Tongue (tissue), 1 donor: ENCODE measurements at regions not wholly inside any gene's neighbourhood (a gene's known extent, or its start where the extent isn't known, plus 50 kb on each side); places are given as distances from the start of the nearest gene placed in this dataset.
A peak's percentile ranks its signal among the peaks of the same experiment; 100 is the strongest.
"Not testable (repeated sequence)": the region's sequence is repeated elsewhere in the genome, so short reads cannot be mapped to it uniquely, and the experiment has no call there.

Source experiments
- DNase-seq: peaks from one replicate; pipeline ENCODE4 v3.0.0-alpha.2; 2015

DNA sequence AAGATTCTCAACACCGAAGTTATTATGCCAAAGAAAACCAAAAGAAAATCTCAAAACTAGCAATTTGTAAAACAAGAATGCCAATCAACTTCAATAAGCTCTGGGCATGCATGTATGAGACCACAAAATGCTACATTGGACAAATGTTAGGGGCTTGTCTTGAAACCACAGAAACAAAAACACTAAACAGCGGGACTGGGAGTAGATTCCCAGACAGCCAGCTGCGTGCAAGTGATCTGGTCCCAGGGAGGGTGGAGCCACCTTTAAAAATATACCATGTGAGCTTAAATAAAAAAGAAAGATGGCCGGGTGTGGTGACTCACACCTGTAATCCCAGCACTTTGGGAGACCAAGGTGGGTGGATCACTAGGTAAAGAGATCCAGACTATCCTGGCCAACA is 163.6 kb upstream of the PRICKLE2 start:
- no peak for DNase-seq

DNA sequence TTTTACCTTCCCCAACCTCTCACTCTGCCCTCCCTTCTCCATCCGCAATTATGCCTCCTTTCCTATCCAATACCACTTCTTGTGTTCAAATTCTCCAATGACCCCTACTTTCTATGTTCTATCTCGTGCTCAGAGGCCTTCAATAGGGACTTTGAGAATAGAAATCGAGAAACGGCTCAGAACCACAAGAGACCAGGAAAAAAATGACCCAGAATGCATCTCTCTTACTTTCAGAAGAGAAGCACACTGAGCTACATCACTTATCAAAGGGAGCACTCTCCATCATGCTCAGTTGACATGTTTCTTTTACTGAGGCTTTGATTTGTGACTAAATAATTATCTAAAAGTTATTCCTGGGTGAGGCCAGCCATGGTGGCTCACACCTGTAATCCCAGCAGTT is 162.4 kb upstream of the PRICKLE2 start:
- no peak for DNase-seq

DNA sequence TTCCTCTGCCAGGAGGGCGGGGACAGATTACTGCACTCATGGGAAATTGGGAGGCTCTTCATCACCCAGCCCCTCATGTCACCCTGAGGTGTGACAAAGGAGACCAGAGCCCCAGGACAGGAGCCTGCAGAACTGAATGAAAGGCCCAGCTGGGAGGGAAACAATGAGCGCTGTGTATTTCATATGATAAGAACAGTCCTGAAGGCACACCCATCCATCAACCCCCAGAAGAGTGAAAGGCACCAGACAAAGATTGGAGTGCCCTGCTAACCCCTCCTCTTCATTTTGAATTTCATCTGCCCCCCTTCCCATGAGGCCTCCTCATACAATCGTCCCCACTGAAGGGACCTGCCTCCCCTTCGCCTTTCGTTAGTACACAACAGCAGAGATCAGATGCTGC is 160.0 kb upstream of the PRICKLE2 start:
- no peak for DNase-seq

DNA sequence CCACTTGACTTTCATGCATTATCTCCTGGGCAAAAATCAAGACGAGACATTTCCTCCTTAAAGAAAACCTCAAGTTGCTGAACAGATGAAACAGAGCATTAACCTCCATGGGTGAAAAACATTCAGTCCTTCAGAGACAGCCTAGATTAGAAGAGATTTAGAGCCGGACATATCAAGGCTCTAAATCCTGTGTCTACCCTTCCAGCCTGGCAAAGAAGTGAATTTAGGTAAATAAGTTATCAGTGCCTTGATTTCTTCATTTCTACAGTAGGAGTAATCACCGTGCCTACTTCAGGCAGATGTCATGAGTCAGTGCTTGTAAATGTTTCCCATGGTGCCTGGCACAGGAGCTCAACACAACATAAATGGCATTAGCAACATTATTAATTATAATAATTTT is 159.3 kb upstream of the PRICKLE2 start:
- DNase-seq: no peak

DNA sequence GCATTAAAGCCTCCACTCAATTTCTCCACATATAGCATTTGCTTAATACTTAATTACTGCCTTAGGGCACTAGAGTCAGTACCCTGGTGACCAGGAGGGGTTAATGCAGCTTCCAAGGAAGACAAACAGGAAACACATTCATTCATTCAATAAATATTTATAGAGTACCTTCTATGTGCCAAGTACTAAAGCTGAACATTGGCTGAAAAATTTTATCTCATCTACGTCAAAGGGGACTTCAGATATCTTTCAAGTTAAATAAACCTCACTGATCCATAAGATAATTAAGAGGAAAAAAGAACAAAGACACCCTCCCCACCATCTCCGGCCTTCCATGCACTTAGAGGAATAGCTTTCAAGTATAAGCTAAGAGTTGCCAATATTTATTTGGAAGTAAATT is 156.9 kb upstream of the PRICKLE2 start:
- DNase-seq: no peak

DNA sequence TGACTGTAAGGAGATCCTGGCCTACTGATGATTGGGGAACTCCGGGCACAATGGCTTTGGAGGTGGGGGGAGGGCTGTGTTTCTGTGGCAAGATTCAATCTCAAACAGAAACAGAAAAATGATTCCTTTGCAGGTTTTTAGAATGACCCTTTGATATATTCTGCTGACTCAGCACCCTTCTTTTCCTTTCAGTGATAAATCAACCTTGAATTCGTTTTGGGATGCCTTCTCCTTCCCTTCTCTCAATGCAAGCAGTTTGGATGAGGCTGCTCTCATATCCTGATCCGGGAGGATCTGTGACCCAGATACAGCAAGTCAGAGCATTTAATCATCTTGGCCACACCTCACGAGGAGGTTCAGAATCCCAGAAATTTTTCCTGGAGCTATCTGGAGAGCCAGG is 156.1 kb upstream of the PRICKLE2 start:
- no peak for DNase-seq

DNA sequence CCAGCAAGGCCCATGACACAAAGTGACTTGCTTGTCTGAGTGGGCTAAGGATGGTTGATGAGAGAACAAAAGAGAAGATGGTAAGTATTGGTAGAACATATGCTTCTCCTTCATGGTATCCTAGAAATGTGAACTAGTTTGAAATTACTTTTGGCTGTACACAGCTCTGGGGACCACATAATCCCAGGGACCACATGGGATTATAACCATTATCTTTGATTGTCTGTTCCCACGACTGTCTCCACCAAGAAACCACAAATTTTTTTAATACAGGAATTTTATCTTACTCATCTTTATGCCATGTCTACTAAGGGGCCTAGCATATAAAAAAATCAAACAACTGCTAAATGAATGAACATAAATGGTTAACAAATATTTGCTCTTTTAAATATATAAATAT is 155.3 kb upstream of the PRICKLE2 start:
- no peak for DNase-seq

DNA sequence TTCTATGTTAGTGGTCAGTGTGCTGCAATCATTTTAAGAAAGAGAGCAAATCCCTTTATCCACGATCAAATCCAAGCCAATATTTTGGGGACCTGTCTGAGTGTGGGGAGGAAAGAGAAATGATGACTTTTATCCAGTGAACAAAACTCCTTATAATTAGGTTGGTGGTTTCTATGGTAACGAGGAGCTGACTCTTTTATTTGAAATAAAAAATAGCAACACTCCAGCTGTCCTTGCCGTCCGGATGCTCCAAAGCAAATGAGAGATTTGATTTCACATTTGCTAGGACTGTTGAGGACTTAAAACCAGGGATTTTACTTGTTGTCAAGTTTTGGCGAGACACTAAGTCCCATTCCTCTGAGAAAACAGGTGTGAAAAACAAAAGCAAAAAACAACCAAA is 154.0 kb upstream of the PRICKLE2 start:
- peak; percentile 58 for DNase-seq

DNA sequence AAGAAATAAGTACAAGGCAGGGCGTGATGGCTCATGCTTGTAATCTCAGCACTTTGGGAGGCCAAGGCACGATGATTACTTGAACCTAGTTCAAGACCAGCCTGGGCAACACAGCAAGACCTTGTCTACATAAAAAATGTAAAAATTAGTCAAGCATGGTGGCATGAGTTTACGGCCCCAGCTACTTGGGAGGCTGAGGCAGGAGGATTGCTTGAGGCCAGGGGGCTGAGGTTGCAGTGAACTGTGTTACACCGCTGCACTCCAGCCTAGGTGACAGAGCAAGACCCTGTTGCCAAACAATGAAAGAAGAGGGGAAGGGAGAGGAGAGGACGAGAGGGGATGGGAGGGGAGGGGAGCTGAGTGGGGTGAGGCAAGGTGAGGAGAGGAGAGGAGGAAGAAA is 152.7 kb upstream of the PRICKLE2 start:
- DNase-seq: no peak

DNA sequence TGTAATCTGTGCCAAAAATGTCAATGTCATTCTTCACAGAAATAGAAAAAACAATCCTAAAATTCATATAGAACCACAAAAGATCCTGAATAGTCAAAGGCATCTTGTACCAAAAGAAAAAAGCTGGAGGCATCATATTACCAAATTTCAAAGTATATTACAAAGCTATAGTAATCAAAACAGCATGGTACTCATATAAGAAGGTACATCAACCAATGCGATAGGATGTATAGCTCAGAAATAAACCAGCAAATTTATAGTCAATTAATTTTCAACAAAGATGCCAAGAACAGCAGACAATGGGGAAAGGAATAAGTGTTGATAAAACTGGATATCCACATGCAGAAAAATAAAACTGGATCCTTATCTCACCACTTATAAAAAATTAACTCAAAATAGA is 150.5 kb upstream of the PRICKLE2 start:
- no peak for DNase-seq

DNA sequence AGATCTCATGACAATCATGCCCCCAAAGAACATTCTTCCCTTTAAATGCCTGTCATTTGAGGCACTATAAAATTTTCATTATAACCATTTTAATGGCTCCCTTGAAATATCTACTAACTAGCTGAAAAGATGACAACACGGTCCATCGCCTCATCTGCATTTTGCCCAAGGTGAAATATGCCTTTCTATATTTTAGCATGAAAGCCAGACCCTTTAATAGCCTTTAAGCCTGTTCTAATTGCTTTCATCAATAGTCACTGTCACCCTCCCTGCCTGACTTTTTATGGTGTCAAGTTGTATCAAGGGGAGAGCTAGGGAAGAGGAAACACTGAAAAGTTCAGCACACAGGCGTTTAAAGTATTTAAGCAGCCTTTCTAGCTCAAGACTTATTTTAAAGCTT is 144.1 kb upstream of the PRICKLE2 start:
- DNase-seq: no peak

DNA sequence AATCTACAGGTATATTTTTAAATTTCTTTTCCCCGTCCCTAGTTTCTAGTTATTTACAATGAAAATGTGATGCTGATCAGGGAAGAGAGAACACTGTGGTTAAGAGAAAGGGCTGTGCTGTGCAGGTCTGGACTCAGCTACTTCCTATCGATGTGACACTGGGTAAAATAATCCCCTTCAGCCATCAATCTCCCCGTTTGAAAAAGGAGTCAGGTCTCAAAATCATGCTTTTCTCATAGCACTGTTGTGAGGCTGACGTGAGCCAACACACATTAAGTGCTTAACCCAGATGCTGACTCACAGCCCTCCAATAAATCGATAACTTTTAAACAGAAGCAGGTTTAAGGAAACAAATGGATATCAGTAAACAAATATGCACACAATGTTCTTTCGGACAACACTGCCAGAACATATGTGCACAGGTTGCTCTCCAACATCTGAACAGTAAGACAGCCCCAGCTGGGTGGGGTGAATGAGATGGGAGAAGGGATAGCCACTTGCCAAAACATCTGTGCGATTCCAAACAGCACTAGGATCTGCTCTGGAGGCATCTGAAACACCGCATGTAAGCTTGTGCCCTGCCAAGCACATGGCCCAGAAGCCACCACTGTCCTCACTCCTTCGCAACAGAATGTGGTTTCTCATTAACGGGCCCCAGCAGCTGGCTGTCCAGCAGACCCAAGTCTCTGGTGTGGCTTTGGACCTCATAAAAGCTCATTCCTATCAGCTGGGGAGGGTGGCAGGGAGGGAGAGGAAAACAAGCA is 143.2 kb upstream of the PRICKLE2 start:
- DNase-seq: peak; percentile 84

DNA sequence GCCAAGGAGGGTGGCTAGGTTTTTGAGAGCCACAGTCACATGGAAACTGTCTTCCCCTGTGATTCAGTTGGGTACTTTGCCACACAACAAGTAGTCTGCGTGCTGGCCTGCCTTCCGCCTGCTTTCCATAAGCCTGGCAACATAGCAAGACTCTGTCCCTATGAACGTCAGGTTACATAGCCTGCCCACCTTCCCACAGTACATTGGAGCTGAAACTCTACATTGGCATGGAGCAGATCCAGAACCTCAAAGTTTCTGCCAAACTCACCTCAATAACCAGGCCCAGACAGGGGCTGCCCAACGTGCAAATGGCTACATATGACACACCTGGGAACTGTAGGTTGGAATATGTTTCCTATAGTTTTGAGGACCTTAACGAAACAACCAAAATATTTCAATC is 140.6 kb upstream of the PRICKLE2 start:
- no peak for DNase-seq

DNA sequence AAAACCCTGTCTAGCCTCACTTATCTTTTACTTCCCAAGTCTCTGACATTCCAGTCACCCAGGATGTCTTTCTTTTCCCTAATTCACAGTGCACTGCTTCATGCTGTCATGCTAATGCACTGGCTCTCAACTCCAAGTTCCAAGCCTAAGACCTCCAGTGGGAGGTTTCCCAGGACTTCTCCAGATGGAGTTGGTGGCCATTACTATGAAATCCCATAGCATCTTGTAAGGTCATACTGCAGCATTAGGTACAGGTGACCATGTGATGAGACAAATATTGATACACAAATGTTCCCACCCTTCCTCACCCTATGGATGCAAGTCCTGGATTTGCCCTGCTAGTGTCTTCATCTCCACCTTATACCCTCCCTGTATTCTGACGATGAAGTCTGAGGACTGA is 138.6 kb upstream of the PRICKLE2 start:
- DNase-seq: no peak

DNA sequence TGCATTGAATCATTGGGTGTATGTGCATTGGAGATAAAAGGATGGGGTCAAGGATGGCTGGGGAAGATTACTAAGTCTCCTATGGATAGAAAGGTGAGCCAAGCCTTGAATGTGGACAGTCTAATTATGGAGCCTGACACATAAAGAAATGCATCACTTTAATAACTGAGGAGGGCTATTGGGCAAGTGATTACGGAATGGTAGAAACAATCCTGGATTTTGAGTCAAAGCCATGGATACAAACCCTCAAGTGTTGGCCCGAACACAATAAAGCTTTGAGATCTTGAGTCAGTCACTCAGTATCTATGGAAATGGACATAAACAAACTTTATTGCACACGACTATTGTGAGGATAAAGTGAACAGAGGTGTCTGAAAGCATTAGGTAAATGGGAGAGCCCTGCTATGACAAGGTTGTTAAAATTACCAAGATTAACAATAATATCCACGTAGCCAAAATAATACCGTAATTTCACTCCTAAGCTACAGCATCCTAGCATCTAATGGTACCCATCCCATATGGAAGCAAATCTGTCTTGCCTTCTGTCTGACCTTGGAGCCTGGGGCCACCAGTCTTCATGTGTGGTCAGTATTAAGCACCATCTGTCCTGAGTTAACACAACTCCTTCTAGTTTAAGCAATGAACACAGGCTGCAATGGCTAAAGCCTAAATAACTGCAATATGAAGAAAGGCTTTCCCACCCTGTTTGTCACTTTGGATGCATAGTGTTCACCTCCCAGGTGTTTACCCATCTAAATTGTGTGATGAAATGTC is 136.9 kb upstream of the PRICKLE2 start:
- no peak for DNase-seq

DNA sequence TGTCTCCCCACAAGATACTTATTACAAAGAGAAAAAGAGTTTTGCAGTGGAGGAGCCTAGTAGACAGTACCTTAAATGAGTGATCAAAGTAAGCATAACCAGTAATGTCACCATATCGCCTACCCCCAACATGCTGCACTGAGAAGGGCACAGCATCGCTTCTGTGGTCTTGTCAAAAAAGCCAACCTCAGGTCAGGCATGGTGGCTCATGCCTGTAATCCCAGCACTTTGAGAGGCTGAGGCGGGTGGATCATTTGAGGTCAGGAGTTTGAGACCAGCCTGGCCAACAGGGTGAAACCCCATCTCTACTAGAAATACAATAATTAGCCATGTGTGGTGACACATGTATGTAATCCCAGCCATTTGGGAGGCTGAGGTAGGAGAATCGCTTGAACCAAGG is 135.8 kb upstream of the PRICKLE2 start:
- not testable (repeated sequence) for DNase-seq

DNA sequence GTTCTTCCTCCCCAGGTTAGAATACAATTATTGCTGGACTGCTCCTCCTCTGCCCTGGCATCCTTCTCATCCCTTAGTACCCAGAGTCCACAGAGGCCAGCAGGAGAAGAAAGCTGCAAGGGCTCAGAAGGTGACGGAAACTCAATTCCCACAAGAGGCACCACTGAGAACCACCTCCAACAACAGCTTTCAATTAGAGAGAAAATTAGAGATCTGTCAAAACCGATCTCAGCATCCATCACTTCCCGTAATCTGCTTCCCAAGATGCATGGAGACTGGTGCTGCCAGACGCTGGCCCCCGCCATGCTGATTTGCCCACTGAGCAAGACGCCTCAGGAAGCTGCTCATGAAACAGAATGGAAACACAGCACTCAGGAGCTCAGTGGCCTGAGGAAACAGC is 135.0 kb upstream of the PRICKLE2 start:
- no peak for DNase-seq

DNA sequence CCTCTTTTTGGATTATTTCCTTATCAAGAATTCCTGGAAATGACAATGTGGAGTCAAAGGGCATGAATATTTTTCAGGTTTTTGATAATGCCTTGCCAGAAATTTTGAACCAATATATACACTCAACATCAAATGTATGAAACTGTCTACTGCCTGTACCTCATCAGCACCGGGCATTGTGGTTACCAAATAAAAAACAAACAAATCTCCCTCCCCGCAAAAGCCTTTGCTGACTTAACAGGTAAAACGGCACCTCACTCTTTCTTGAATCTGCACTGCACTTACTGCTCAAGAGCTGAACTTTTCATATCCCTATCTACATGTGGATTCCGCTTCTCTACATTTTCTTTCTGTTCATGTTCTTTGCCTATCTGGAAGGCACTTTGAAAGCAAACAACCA is 134.5 kb upstream of the PRICKLE2 start:
- no peak for DNase-seq

DNA sequence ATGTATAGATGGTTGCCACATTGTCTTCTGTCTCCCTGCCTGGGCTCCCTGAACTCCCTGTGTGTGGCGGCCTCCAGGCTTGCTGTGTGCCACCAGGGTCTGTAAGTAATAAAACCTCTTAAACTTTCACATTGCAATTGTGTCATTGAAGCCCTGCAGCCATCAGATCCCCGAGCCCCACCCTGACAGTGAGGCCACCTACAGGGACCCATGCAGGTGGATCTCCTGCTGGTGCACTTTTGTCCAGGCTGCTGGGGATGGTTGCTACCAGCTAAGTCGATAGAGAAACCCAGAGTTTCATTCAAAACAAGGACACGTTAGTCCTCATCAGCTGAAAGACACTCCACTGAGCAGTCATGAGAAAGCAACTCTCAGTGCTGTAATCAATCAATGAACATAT is 133.6 kb upstream of the PRICKLE2 start:
- DNase-seq: no peak

DNA sequence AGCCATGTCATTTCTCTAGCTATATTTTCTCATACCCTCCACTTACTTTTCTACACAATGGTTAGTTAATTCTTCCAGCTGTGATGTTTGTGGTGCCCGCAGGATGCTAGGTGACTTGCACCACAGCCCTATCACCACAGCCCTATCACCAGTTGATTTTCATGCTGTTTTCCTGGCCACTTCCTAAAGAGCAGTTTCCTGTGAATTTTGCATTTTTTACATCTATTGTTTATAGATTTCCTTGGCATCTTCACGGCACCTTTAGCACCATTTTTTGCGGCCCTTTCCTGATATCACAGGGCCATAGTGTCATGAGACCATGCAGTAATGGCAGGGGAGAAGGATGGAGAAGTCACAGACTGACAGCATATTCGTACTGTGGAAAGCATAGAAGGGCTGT is 132.9 kb upstream of the PRICKLE2 start:
- DNase-seq: no peak

DNA sequence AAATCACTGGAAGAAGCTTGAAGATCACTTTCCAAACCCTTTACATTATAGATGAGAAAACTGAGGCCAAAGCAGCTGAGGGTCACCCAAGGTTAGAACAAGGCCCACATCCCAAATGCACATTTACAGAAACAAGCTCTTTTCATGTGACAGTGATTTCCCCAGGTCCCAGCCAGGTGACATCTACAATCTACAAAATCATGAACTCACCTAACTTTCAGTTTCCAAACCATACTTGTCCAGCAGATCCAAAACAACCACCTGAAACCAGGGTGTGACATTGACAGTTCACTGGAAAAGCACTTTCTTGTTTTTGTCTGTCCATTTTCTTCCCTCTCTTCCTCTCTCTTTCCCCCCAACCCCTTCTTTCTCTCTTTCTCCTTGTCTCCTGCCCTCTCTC is 132.2 kb upstream of the PRICKLE2 start:
- DNase-seq: no peak

DNA sequence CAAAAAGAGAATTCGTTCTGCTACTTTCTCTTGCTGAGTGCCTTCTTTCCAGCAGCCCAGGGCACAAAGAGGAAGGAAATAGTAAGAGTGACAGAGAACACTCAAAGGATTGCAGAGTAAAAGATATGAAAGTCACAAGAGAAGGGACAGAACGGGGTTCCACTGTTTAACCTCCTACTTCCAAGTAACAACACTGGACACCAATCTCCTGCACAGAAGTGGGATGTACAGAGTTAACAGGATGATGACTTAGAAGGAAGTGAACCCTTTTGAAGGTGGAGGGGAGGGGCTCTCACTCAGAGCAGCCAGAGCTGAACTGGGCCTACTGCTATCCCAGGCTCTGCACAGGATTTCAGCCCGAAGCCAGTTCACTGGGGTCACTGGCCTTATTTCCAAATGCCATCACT is 130.1 kb upstream of the PRICKLE2 start:
- DNase-seq: peak; percentile 41

DNA sequence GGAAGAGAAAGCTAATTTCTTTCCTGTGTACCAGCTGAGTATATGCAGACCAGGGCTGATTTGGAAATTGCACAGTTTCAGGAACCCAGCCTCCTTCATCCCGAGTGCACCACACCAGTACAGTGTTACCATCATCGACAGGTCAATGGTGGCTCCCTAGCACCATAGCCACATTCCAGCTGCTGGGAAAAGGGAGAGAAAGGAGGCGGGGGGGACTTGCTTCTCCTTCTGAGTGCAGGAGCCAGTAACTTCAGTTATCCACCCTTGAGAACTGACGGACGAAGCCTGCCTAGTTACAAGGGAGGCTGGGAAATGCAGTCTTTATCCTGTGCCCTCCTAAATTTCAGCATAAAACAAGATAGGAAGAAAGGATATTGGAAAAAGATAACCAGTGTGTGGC is 129.7 kb upstream of the PRICKLE2 start:
- DNase-seq: no peak

DNA sequence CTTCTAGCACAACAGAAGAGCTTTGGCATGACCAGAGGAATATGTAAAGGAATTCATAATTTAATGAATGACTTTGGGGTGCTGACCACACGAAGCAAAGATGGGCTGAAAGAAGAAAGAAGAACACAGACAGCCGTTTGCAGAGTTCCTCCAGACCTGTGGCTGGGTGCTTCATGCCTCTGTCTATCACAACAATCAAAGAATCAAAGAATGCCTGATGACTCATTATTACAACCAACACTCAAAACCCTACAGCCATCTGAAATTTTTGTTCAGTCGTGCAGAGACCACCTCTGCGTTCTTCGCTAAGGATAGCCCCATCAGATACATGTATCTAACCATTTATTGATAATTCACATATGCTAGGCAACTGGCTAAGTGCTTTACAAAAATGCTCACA is 129.0 kb upstream of the PRICKLE2 start:
- no peak for DNase-seq
